NCI-H82 treated with DMSO at 0.1 percent for 48 hours (cell line): ENCODE measurements at regions not wholly inside any gene's neighbourhood (a gene's known extent, or its start where the extent isn't known, plus 50 kb on each side); places are given as distances from the start of the nearest gene placed in this dataset.

Source experiments
- DNase-seq: peaks from one replicate; lab custom pipeline; 2025; ENCODE audit not compliant: unreplicated experiment; lab: John Stamatoyannopoulos, UW

DNA sequence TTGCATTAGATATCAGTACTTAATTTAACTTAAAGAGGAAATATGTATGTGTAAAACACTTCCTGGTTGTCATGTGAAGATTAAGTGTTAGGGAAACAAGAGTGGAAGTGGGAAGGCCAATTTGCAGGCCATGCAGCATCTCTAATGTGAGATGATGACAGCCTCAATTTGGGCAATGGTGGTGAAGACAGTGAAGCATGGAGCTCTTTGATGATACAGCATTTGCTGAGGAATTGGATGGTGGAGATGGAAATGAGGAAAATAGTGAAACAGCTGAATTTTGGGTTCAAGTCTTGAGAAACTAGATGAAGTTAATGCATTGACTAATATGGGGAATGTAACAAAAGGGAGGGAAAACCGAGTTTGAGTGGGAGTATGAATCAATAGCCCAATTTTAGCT is 231.7 kb upstream of the MIR17HG start:
- no peak for DNase-seq

DNA sequence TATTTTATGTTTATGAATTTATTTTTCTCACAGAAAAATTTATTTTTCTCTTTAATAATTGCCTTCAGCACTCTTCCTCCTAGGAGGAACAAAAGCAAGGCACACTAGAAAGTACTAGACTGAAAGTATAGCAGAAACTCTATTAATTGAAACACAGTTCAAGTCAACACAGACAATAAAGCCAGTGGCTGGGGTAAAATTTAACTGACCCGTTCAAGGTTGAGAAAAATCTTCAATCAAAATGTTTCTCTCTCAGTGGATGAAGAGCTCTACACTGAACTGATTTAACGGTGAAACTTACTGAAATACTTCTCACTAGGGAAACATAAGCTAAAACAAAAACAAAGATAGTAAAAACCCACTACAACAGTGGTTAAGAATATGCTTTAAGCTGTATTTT is 230.1 kb upstream of the MIR17HG start:
- no peak for DNase-seq

DNA sequence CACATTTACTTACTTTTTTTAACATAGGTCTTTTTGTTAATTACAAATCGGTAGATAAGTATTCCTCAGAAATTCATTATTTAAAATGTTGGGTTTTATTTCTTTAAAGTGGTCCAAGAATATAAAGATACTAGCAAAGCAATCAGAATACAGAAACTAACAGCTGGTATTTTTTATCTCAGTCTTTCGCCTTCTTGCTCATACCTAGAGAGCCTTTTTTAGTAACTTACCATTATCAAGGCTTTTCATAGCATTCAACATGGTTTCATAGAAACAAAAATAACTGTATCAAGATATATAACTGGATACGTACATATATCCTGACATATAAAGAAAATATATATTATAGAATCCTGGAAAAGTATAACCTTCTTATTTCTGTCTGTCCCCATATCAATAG is 227.8 kb upstream of the MIR17HG start:
- no peak for DNase-seq

DNA sequence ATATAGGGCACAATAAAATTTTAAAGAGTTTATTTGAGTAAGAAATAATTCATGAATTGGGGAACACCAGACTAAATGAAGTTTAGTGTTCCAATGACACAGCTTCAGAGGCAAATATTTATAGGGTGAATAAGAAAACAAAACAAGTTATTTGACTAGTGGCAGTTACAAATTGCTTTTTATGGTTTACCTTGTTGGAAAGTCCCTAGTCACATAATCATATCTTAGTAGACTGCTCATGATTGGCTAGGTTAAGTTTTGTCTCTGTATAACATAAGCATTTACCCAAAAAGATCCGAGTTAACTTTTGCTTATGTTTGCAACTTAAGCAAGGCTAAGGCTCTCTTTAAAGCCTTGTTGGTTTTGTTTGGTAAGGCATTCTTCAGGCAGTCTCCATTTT is 224.7 kb upstream of the MIR17HG start:
- DNase-seq = no peak

DNA sequence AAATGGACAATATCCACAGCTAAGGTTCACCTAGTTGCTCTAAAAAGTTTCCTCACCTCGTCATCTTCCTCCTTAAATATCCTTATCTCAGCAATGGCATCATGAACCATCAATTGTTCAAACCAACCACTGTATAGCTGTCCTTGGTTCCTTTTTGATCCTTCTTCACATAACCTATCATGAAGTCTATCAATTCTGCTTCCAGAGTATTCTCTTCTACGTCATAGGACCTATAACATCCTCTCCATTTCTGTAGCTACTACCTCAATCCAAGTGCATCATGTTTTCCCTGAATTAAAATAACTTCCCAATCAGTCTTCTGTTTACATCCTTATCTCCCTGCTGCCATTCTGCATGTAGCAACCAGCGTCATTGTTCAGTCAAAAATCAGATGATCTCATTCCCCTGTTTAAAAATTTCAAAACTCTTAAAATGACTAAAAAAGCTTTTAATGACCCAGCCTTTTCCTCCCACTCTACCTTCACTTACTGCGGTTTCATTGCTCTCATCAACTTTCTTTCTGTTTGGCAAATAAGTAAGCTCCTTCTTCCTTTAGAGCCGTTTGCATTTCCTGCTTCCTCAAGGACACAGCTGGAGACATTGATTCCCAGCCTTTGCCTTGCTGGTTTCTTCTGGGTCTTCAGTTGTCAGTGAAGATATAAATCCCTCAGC is 223.9 kb upstream of the MIR17HG start:
- no peak for DNase-seq

DNA sequence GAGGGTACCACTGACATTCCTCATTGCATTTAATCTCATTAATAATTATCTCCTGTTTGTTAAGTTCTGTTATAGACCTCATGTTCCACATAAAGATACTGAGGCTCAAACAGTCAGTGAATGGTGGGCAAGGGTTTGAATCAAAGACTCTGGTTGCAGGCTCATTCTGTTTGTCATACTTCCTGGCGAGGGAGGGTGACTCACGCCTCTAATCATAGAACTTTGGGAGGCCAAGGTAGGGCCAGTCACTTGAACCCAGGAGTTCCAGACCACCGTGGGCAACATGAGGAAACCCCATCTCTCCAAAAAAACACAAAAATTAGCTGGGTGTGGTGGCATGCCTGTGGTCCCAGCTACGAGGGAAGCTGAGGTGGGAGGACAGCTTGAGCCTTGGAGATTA is 220.7 kb upstream of the MIR17HG start:
- DNase-seq = no peak

DNA sequence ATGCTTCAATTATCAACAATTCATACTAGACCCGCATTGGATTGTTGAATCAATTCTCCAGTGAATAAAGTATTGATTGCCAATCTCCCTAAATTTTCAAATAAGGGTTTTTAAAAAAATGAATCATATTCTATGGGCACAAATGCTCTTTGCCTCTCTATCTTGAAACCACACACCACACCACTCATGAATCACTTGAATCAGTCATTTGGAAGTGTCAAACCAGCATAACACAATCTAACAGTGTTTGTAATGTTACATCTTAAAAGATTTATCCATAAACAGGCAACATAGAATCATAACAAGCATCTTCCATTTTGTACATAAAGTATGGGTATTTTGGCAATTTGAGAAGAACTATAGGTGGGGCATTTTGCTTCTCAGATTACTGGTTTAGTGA is 219.5 kb upstream of the MIR17HG start:
- DNase-seq = no peak

DNA sequence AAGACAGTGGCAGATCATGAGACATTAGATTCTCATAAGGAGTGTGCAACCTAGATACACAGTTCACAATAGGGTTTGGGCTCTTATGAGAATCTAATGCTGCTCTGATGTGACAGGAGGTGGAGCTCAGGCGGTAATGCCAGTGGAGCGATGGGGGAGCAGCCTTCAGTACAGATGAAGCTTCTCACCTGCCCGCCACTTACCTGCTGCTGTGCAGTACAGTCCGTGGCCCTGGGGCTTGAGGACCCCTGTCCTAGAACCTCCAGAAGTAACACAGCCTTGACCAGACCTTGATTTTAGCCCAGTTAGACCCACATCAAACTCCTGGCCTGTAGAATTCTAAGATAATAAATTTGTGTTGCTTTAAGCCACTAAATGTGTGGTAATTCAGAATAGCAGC is 215.1 kb upstream of the MIR17HG start:
- no peak for DNase-seq

DNA sequence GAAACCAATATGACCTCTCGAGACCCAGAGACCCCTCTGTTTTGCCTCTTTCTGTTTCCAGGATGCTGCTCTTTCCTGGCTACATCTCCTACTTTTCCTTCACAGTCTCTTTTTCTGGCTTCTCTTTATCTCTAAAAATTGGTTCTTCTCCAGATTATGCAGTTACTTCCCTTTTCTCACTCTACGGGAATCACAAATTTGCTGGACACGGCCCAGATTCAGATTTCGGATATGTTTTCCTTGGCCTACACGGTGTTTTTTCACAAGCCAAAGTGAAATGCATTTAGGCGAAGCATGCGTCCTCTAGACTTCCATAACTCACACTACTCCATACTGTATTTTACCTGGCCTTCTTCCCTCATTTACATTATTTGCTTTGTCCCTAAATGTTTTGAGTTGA is 214.7 kb upstream of the MIR17HG start:
- no peak for DNase-seq

DNA sequence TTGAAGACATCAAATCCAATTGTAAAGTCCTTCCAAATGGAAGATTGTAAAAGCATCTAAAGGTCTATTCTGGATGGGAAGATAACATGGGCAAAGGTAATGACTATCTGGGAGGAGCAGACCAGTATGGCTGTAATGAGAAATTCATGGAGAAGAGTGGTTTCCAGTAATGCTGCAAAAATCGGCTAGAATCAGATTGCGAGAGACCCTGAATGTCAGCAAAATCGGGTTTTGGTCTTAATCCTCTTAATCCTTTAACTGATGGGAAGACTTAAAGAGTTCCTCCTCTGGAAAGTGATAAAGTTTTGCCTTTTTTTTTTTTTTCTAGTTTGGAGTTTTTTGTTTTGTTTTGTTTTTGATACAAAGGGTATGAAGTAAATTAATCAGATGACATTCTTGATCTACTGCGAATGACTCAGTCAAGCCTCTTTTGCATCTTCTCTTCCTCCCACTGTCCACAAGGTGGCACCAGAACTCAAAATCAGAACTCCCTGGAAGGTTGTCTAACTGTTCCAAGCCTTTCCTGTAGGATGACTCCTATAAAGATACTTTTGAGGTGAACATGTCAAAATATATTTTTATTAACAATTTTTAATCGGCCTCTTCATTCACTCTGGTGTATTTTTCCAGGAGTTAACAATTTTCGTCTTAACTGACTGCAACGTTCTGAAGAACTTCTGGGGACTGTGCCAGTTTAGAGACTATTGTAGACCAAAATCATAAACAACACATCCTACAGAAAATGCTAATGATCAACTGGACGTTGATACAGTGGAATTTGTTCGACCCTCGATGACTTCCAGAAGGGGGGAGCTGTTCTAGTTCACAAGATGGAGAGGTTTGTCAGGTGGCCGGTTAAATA is 213.3 kb upstream of the MIR17HG start:
- DNase-seq = peak; percentile 58

DNA sequence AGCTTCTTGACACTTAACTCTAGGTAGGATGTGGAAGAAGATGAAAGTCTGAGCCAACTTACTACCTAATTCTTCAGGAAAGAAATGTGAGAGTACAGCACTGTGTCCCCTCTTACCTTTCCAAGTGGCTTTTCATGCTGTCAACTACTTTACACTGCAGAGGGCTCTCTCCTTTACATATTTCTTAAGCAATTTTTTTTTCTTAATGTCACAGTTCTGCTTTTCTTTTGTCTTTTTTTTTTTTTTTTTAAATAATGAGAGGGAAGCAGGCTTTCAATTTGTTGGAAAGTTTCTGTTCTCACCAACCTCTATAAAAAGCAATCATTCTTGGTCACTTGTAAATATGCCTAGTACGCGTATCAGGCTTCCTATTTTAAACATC is 212.7 kb upstream of the MIR17HG start:
- DNase-seq = no peak

DNA sequence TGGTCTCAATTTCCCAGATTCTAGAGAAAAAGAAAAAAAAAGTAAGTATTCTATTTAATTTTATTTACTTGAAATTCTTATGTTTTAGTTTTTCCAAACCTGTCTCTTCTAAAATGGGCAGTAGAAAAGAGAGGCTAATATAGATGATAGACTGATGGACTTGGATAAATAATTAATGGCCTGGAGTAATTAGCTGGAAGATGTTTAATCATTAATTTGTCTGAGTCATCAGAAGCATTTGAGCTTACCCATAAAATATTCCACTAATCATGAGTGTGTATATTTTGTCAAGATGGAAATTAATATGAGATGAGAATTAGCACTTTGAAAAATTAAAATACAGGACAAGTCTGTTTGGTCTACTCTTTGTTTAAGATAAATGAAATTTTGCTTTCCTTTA is 212.1 kb upstream of the MIR17HG start:
- DNase-seq = no peak

DNA sequence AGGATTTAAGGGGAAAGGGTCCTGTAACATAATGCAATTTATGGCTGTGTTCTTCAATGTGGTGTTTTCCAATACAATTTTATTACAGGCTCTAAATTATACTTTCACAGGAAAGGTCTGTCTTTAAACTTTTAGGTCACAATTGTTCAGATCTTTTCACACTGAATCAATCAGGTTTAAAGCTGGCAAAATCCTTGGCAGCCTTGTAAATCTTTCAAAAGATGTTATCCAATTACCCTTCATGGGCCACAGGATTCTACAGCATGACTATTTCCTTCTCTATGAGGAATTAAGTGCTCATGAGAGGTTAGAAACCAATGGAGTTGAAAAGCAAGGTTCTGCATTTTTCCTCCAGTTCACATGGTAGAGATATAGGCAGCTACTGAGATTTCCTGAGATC is 211.5 kb upstream of the MIR17HG start:
- DNase-seq = peak; percentile 78

DNA sequence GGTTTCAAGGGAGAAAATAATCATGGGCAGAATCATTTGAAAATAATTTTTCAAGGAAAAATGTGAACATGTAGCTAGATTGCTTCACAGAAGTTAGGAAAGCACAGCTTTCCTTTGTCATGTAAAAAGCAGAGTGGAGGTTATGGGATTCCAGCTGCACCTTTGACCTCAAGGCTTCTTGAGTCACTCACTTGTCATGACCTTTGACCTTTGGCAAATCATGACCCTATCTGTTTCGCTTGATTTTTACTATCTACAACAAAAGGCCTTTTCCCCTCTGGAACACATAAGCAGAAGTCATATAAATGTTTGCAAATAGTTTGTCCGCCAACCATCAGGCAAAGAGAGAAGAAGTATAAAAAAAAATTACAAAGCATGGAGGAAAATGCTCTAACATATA is 210.7 kb upstream of the MIR17HG start:
- no peak for DNase-seq

DNA sequence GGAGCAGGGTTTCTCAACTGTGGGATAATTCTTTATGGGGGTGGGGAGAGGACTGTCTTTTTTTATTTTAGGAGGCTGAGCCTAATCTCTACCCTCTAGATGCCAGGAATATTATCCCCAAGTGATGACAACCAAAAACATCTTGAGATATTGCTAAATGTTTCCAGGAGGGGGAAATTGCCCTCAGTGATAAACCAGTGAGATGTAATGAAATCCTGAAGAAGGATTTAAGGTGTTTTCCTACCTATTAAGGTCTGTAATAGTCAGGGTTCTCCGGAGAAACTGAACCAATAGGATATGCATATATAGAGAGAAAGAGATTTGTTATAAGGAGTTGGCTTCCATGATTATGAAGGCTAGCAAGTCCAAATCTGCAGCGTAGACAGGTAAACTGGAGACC is 208.3 kb upstream of the MIR17HG start:
- no peak for DNase-seq

DNA sequence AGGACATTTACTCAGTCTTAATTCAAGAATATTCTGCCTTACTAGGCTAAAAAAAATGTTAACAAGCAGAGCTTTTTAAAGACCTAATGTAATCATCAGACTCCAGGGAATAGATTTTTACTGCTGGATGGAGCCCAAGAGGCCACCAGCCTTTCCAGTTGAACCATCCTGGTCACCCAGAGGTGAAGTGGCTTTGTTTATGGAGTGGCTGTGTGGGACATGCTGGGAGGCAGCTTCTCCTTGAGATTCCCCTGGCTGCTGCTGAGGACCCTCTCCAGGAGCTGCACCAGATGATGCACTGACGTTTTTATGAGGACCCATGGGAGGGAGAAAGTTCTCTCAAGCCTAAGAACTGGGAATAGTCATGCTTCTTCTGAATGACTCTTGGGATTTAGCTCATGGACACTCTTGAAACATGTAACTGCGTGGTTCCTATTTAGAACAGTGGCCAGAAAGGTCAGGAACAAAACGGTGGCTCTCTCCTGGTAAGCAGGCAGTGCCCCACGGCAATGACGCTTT is 205.9 kb upstream of the MIR17HG start:
- DNase-seq = no peak

DNA sequence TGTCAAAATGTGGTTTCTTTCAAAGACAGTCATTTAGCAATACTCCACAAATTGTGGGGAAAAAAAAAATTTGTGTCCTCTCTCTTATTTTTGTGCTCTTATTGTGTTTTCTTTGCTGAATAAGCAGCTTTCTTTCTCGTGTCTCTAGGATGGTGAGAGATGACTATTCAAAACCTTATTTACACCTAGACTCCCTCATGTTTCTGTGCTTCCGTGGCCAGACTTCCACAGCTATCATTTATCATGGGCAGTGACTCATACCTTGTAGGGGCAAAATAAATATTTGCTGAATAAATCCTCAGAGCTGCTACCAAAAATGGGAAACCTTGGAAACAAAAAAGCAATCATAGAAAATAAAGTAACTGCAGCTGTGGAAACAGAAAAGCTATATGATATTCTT is 204.9 kb upstream of the MIR17HG start:
- no peak for DNase-seq

DNA sequence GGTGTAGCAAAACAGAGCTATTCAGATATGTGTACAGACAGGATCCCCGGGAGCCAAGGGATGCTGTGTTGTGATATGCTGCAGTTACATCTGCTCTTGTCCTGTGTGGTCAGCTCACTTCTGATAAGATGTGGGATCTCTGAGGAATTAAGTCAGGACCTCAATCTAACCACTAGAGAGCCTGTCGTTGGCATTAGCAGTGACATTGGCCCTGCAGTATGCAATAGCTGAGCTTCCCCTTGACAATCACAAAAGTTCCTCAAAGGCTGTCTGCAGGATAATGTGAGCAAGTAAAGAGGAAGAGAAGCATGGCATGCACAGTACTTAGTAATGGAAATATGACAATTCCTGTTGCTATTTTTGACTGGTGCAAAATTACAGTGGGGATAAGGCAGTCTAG is 203.4 kb upstream of the MIR17HG start:
- DNase-seq = no peak

DNA sequence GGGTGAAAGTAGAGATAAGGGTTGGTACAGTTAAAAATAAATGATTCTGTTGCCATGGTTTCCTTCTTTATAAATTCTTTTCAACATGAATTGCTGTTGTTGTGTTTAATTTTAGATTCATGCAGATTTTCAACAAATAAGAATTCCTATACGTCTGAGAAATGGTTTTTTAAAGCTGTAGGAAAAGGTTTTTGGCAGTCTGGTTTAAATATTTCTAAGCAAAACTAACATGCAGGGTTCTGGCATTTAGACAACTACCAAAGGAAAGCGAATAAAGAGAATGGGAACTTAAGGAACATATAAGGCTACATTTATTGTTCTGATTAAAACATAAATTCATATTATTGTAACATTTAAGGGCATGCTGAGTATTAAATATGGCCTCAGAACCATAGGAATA is 203.0 kb upstream of the MIR17HG start:
- DNase-seq = no peak

DNA sequence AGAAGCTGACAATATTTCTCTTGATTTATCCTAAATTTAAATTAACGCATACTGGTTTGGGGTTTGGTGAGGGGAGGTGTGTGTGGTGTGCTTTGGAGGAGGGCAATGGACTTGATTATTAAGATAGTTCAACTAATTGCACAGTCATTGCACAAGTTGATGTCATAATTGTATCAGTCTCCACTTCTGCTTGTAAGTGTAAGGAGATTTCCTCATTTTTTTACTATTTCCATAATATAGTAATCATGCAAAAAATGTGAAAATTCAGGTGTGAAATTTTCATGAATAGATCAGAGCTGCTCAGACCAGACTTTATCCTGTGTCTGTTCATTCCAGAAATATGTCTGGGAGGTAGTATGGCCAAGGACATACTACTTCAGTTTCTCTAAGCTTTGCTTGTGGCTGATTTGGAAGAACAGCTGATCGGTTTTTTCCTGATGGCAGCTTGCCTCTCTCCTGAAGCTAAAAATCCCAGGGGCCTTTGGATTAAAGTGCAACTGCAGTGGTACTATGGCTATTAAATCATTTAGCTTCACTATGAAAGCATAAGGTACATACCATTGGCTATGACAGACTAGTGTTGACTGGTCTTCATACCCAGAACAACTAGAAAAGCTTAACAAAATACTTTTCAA is 201.8 kb upstream of the MIR17HG start:
- DNase-seq = no peak

DNA sequence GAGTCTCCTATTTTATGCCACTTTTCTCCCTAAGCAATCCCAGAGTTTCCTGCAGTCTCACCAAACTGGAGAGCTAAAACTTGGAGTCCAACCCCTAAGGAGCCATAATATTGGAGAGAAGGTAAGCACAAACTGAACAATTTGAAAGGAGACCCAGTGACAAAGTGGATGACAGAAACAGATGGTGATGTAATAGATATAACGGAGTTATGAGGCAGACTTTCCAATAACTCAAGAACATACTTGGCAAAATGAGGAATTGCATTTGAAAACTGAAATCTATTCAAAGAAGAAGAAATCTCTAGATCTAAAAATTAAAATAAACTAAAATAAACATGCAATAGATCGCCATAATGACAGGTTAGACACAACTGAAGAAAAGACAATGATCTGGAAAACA is 200.9 kb upstream of the MIR17HG start:
- DNase-seq = no peak

DNA sequence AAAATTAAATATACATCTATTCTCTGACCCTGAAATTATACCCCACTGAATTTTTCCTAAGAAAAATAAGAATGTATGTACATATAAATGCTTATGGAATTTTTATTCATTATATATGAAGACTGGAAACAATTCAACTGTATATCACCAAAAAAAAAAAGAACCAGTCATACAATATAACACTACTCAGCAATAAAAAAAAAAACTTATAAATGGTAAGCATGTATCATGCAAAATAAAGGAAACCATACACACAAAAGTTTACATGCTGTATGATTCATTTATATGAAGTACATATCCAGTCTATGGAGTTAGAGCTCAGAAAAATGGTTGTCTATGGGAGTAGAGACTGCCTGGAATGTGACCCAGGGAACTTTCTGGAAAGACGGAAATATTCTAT is 199.4 kb upstream of the MIR17HG start:
- DNase-seq = no peak
